ENCODE measurements at regions not wholly inside any gene's neighbourhood (a gene's known extent, or its start where the extent isn't known, plus 50 kb on each side); places are given as distances from the start of the nearest gene placed in this dataset.

GRCh38 chr2:66830881-66831280 is 396.0 kb downstream of the MEIS1 start:
- DNase-seq = no peak
- intact Hi-C loops (cut with DNase I) = no loop called here

GRCh38 chr2:66832646-66833435 is 397.9 kb downstream of the MEIS1 start:
- intact Hi-C loops (cut with DNase I) = no loop called here
- DNase-seq = no peak

GRCh38 chr2:66834859-66835258 is 399.9 kb downstream of the MEIS1 start:
- intact Hi-C loops (cut with DNase I) = no loop called here
- DNase-seq = no peak

- DNase-seq = no peak
- intact Hi-C loops (cut with DNase I) = no loop called here
Measured at GRCh38 chr2:66836851-66837250, 401.9 kb downstream of the MEIS1 start.

GRCh38 chr2:66839551-66840320 is 404.8 kb downstream of the MEIS1 start:
- intact Hi-C loops (cut with DNase I) = no loop called here
- no peak for DNase-seq

GRCh38 chr2:66840321-66841002 is 405.5 kb downstream of the MEIS1 start:
- DNase-seq = no peak
- intact Hi-C loops (cut with DNase I) = no loop called here

GRCh38 chr2:66843847-66844246 is 408.9 kb downstream of the MEIS1 start:
- DNase-seq = no peak
- intact Hi-C loops (cut with DNase I) = no loop called here

GRCh38 chr2:66845307-66845706 is 410.4 kb downstream of the MEIS1 start:
- intact Hi-C loops (cut with DNase I) = no loop called here
- no peak for DNase-seq

GRCh38 chr2:66846887-66847286 is 412.0 kb downstream of the MEIS1 start:
- intact Hi-C loops (cut with DNase I) = no loop called here
- DNase-seq = no peak

GRCh38 chr2:66849153-66849755 is 414.3 kb downstream of the MEIS1 start:
- intact Hi-C loops (cut with DNase I) = no loop called here
- peak in 6 of 42 donors; percentile 1 to 9 (median 3) for DNase-seq

- intact Hi-C loops (cut with DNase I) = no loop called here
- no peak for DNase-seq
Measured at GRCh38 chr2:66850376-66850775, 415.5 kb downstream of the MEIS1 start.

GRCh38 chr2:66851449-66851872 is 416.5 kb downstream of the MEIS1 start:
- intact Hi-C loops (cut with DNase I) = no loop called here
- DNase-seq = no peak

- intact Hi-C loops (cut with DNase I) = no loop called here
- no peak for DNase-seq
Measured at GRCh38 chr2:66852953-66853352, 418.0 kb downstream of the MEIS1 start.

GRCh38 chr2:66853585-66853984 is 418.7 kb downstream of the MEIS1 start:
- intact Hi-C loops (cut with DNase I) = no loop called here
- DNase-seq = no peak

GRCh38 chr2:66854298-66854697 is 419.4 kb downstream of the MEIS1 start:
- DNase-seq = no peak
- intact Hi-C loops (cut with DNase I) = no loop called here

GRCh38 chr2:66862885-66863650 is 428.1 kb downstream of the MEIS1 start:
- no peak for DNase-seq
- intact Hi-C loops (cut with DNase I) = no loop called here

- intact Hi-C loops (cut with DNase I) = no loop called here
- no peak for DNase-seq
Measured at GRCh38 chr2:66865161-66865560, 430.2 kb downstream of the MEIS1 start.

- intact Hi-C loops (cut with DNase I) = no loop called here
- DNase-seq = no peak
Measured at GRCh38 chr2:66866331-66867062, 431.6 kb downstream of the MEIS1 start.

Measured in head of caudate nucleus (tissue), 42 donors.